CD4-positive, CD25-positive, alpha-beta regulatory T cell (primary cell): ENCODE measurements at regions not wholly inside any gene's neighbourhood (a gene's known extent, or its start where the extent isn't known, plus 50 kb on each side); places are given as distances from the start of the nearest gene placed in this dataset.
A peak's percentile ranks its signal among the peaks of the same experiment; 100 is the strongest.

Source experiments
- ATAC-seq, 2 donors: fragments of 150-1000 bp; cut with Tn5 transposase; one replicate each; pipeline ENCODE4 v1.10.0; 2021; ENCODE audit warnings: low read depth in 2 of 2, moderate number of reproducible peaks in 2 of 2, moderate library complexity in 1 of 2
- DNase-seq, 3 donors: peaks; one replicate each; pipeline versions ENCODE4 v3.0.0 to v3.0.0-alpha.2; 2012 to 2022; ENCODE audit warnings: mixed read lengths in 1 of 3
- H3K27ac ChIP-seq: one replicate; pipeline ENCODE4 v1.7.0; 2013; ENCODE audit warnings: mild to moderate bottlenecking, low read length; ENCODE audit not compliant: insufficient read depth, poor library complexity, severe bottlenecking
- H3K27me3 ChIP-seq: one replicate; pipeline ENCODE4 v1.7.0; 2013; ENCODE audit warnings: low read length; ENCODE audit not compliant: control insufficient read depth, insufficient read depth
- H3K36me3 ChIP-seq: one replicate; pipeline ENCODE4 v1.7.0; 2013; ENCODE audit warnings: mild to moderate bottlenecking, low read length, moderate library complexity; ENCODE audit not compliant: control insufficient read depth, insufficient read depth
- H3K4me1 ChIP-seq: 2 replicates; pipeline ENCODE4 v1.7.0; 2013; ENCODE audit warnings: mild to moderate bottlenecking, low read length; ENCODE audit not compliant: insufficient read depth, control insufficient read depth, poor library complexity, severe bottlenecking
- H3K4me3 ChIP-seq: one replicate; pipeline ENCODE4 v1.7.0; 2013; ENCODE audit warnings: low read depth, mild to moderate bottlenecking, low read length, moderate library complexity
- H3K9me3 ChIP-seq, 2 experiments: 1 replicate in 1 of 2; 2 replicates in 1 of 2; pipeline ENCODE4 v1.7.0; 2013; ENCODE audit warnings: low read length in 2 of 2, mild to moderate bottlenecking in 1 of 2, moderate library complexity in 1 of 2; ENCODE audit not compliant: control insufficient read depth in 2 of 2
- H3K27ac Mint-ChIP-seq, 3 donors: one replicate each; pipeline ENCODE4 v1.8.0; 2020 to 2022; ENCODE audit warnings: mild to moderate bottlenecking in 3 of 3, mixed read lengths in 3 of 3, moderate library complexity in 2 of 3
- H3K27me3 Mint-ChIP-seq: one replicate; pipeline ENCODE4 v1.8.0; 2022; ENCODE audit warnings: mild to moderate bottlenecking, mixed read lengths
- H3K36me3 Mint-ChIP-seq: one replicate; pipeline ENCODE4 v1.8.0; 2020; ENCODE audit warnings: mixed read lengths
- H3K4me1 Mint-ChIP-seq, 4 donors: one replicate each; pipeline ENCODE4 v1.8.0; 2020 to 2022; ENCODE audit warnings: mixed read lengths in 4 of 4, mild to moderate bottlenecking in 1 of 4
- H3K4me3 Mint-ChIP-seq, 4 donors: one replicate each; pipeline ENCODE4 v1.8.0; 2020 to 2022; ENCODE audit warnings: mild to moderate bottlenecking in 4 of 4, mixed read lengths in 4 of 4, moderate library complexity in 3 of 4
- H3K9me3 Mint-ChIP-seq, 7 donors: one replicate each; pipeline ENCODE4 v1.8.0; 2020 to 2022; ENCODE audit warnings: mixed read lengths in 7 of 7, mild to moderate bottlenecking in 3 of 7, moderate library complexity in 2 of 7

DNA sequence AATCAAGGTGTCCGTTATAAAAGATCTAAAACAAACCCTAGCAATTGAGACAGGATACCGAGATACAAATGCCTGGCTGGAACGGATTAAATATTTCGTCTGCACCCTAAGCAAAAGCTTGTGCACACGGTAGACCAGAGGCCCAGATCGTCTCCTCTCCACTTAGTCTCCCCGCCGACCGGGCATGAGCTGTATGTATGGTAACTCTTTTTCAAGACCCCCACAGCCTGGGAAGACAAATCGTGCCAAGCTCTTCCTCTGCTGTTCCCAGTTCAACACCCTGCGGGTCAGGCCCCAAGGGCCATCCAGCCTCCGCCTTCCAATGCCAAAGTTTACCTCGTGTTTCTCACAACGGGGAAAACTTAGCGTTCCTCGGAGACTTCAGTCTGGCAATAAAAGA, 285.7 kb upstream of the GALNT17 start:
- H3K4me1 ChIP-seq = no peaks in the 10 kb centered on the region
- no peak overlapping the region for H3K27ac ChIP-seq
- DNase-seq (no peak), ATAC-seq (no peak)
- H3K27ac Mint-ChIP-seq = no peak overlapping the region
- H3K9me3 ChIP-seq = peaks cover 0 to 11% of the 10 kb centered on the region in 2 experiments
- no peak overlapping the region for H3K4me3 Mint-ChIP-seq
- no peak overlapping the region for H3K4me3 ChIP-seq
- H3K36me3 ChIP-seq = no peaks in the 10 kb centered on the region
- peaks cover 0 to 31% (median 11%) of the 10 kb centered on the region in 7 donors for H3K9me3 Mint-ChIP-seq
- peaks cover 3% of the 10 kb centered on the region for H3K36me3 Mint-ChIP-seq
- H3K4me1 Mint-ChIP-seq = no peaks in the 10 kb centered on the region
- H3K27me3 Mint-ChIP-seq = no peaks in the 10 kb centered on the region
- no peaks in the 10 kb centered on the region for H3K27me3 ChIP-seq

DNA sequence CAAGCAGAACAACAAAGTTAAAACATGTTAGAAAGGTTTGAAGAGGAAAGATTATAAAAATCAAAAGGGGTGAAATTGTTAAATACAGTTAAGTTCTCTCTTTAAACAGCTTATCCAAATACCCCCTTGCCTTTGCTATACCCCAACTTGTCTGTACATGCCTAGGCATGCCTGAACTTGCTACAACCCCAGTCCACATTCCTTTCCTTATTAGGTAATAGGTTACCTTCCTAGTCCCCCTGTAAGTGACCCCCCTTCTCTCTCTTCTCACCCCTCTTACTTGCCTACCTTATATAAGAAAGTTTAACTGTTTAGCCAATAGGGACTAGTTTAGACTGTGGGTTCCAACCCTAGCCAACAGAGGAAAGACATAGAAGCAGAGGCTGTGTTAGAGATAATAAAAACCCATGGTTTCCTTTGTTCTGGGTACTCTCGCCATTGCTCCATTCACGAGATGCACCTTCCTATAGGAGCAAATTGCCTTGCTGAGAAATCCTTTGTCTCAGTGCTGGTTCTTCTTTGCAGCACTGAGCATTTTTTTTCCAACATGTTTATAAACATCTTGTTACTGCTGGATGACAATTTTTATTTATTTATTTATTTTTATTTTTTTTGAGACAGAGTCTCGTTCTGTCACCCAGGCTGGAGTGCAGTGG, 282.2 kb upstream of the GALNT17 start:
- no peak overlapping the region for H3K27ac Mint-ChIP-seq
- no peak for DNase-seq
- Histone ChIP-seq H3K9me3 (peaks cover 0 to 11% of the 10 kb centered on the region in 2 experiments), H3K4me3 (no peak overlapping the region), H3K4me1 (no peaks in the 10 kb centered on the region), H3K36me3 (no peaks in the 10 kb centered on the region), H3K27ac (no peak overlapping the region), H3K27me3 (no peaks in the 10 kb centered on the region)
- H3K4me3 Mint-ChIP-seq = no peak overlapping the region
- peaks cover 3% of the 10 kb centered on the region for H3K36me3 Mint-ChIP-seq
- H3K9me3 Mint-ChIP-seq = peaks cover 0 to 33% (median 13%) of the 10 kb centered on the region in 7 donors
- H3K4me1 Mint-ChIP-seq = no peaks in the 10 kb centered on the region
- ATAC-seq = no peak
- H3K27me3 Mint-ChIP-seq = no peaks in the 10 kb centered on the region

DNA sequence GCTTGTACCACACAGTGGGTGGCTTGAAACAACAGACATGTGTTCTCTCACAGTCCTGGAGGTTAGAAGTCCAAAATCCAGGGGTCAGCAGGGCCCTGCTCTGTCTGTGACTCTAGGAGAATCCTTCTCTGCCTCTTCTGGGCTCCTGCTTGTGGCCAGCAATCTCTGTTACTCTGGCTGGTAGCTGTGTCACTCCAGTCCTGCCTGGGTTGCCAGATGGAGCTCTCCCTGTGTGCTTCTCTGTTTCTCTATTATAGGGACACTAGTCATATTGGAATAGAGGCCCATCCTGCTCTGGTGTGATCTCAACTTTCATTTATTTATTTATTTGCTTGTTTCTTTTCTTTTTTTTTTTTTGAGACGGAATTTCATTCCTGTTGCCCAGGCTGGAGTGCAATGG, 276.6 kb upstream of the GALNT17 start:
- Histone ChIP-seq H3K4me3 (no peak overlapping the region), H3K36me3 (no peaks in the 10 kb centered on the region), H3K27ac (no peak overlapping the region), H3K9me3 (peaks cover 0 to 5% of the 10 kb centered on the region in 2 experiments), H3K4me1 (no peaks in the 10 kb centered on the region), H3K27me3 (no peaks in the 10 kb centered on the region)
- Mint-ChIP-seq H3K4me3 (no peak overlapping the region), H3K4me1 (no peaks in the 10 kb centered on the region), H3K9me3 (peaks cover 0 to 10% (median 3%) of the 10 kb centered on the region in 7 donors), H3K27me3 (no peaks in the 10 kb centered on the region), H3K27ac (no peak overlapping the region), H3K36me3 (no peaks in the 10 kb centered on the region)
- ATAC-seq (no peak), DNase-seq (no peak)

DNA sequence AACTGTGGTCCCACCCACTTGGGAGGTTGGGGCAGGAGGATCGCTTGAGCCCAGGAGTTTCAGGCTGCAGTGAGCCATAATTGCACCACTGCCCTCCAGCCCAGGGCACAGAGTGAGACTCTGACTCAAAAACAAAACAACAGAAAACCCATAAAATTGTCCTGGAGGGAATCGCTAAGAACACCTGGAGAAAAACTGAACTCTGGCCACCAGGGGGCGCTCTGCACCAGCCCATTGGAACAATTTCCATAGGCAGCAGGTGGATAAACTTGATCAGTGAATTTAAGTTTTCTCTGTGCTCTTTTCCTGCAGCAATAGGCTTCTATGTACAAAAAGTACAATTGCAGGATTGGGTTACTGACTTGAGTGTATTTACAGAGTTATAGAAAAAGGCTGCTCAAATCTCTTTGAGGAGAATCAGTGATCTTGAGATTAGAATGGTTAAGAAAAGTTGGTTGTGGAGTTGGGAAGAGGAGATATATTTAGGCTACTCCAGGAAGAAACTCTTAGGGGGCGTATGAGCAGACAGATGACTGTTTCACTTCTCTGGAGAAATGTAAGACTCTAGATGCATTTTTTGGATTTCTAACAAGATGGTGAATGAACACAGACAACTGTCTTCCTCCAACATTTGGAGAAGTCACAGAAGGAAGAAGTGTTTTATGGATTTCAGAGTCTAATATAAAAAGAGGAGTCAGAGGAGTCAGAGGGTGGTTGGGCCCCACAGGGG, 274.9 kb upstream of the GALNT17 start:
- Histone ChIP-seq H3K4me3 (no peak overlapping the region), H3K36me3 (no peaks in the 10 kb centered on the region), H3K27me3 (no peaks in the 10 kb centered on the region), H3K27ac (no peak overlapping the region), H3K4me1 (no peaks in the 10 kb centered on the region), H3K9me3 (no peaks in the 10 kb centered on the region)
- H3K27me3 Mint-ChIP-seq = no peaks in the 10 kb centered on the region
- DNase-seq (peak in 2 of 3 donors; percentile 1 to 34), ATAC-seq (no peak)
- H3K27ac Mint-ChIP-seq = no peak overlapping the region
- no peak overlapping the region for H3K4me3 Mint-ChIP-seq
- no peaks in the 10 kb centered on the region for H3K4me1 Mint-ChIP-seq
- H3K9me3 Mint-ChIP-seq = peaks cover 0 to 12% (median 3%) of the 10 kb centered on the region in 7 donors
- no peaks in the 10 kb centered on the region for H3K36me3 Mint-ChIP-seq

DNA sequence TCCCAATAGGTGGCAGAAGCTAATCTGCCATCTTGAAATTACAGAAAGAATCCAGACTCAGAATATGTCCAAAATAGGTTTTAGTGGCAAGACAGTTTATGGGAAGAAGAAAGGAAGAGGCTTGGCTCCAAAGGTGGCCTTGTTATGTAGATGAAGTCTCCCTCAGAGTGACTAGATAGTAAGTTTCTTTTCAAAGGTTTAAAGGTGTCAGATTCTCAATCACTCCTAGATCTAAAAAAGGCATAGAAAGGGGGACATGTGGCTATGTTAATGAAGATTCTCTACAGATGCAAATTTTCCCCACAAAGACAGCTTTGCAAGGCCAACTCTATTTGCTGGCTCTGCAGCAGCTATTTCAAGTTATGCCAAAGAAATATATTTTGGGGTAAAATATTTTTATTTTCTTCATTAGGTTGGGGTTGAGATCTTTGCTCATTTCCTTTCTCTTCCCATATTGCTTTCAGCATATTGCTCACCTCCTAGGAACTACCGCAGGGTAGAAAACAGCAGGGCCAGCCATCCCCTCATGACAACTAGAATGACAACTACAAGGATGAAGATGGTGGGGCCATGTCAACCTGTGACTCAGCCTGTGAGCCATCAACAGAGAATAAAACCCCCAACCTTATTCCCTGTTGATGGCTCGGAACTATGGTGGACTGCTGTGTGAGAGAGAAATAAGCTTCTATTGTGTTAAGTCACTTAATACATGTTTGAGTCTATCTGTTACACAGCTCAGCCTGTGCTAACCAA, 274.0 kb upstream of the GALNT17 start:
- H3K27ac ChIP-seq = no peak overlapping the region
- Mint-ChIP-seq H3K36me3 (no peaks in the 10 kb centered on the region), H3K4me3 (no peak overlapping the region), H3K27me3 (no peaks in the 10 kb centered on the region), H3K9me3 (peaks cover 0 to 14% (median 3%) of the 10 kb centered on the region in 7 donors), H3K4me1 (no peaks in the 10 kb centered on the region), H3K27ac (no peak overlapping the region)
- no peak for ATAC-seq
- no peaks in the 10 kb centered on the region for H3K4me1 ChIP-seq
- no peaks in the 10 kb centered on the region for H3K9me3 ChIP-seq
- DNase-seq = no peak
- H3K27me3 ChIP-seq = no peaks in the 10 kb centered on the region
- no peak overlapping the region for H3K4me3 ChIP-seq
- H3K36me3 ChIP-seq = no peaks in the 10 kb centered on the region

DNA sequence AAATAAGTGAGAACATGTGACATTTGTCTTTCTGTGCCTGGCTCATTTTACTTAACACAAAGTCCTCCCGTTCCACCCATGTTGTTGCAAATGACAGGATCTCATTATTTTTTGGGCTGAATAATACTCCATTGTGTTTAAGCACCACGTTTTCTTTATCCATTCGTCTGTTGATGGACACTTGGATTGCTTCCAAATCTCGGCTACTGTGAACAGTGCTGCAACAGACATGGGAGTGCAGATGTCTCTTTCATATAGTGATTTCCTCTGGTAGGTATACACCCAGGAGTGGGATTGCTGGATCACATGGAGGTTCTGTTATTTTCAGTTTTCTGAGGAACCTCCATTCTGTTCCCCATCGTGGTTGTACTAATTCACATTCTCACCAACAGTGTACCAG, 264.4 kb upstream of the GALNT17 start:
- Mint-ChIP-seq H3K27me3 (no peaks in the 10 kb centered on the region), H3K4me3 (no peak overlapping the region), H3K36me3 (no peaks in the 10 kb centered on the region), H3K9me3 (peaks cover 0 to 19% (median 8%) of the 10 kb centered on the region in 7 donors), H3K4me1 (no peaks in the 10 kb centered on the region), H3K27ac (no peak overlapping the region)
- DNase-seq (no peak), ATAC-seq (no peak)
- no peaks in the 10 kb centered on the region for H3K4me1 ChIP-seq
- H3K27ac ChIP-seq = no peak overlapping the region
- H3K4me3 ChIP-seq = no peak overlapping the region
- H3K27me3 ChIP-seq = no peaks in the 10 kb centered on the region
- H3K36me3 ChIP-seq = no peaks in the 10 kb centered on the region
- H3K9me3 ChIP-seq = peaks cover 0 to 4% of the 10 kb centered on the region in 2 experiments

DNA sequence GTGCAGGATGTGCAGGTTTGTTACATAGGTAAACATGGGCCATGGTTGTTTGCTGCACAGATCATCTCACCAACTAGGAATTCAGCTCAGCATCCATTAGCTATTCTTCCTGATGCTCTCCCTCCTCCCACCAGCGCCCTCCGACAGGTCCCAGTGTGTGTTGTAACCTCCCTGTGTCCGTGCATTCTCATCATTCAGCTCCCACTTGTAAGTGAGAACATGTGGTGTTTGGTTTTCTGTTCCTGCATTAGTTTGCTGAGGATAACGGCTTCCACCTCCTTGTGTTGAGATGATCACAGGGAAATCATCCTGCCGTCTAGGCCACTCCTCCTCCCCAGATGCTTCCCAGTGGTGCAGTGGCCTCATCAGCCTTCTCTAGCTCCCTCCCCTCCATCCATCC, 261.6 kb upstream of the GALNT17 start:
- H3K4me1 ChIP-seq = no peaks in the 10 kb centered on the region
- H3K27ac ChIP-seq = no peak overlapping the region
- ATAC-seq (no peak), DNase-seq (no peak)
- no peaks in the 10 kb centered on the region for H3K27me3 ChIP-seq
- Mint-ChIP-seq H3K36me3 (no peaks in the 10 kb centered on the region), H3K27me3 (no peaks in the 10 kb centered on the region), H3K9me3 (peaks cover 0 to 8% (median 5%) of the 10 kb centered on the region in 7 donors), H3K4me3 (no peak overlapping the region), H3K4me1 (no peaks in the 10 kb centered on the region), H3K27ac (peak overlapping the region in 1 of 3 donors; percentile 55)
- peaks cover 0 to 4% of the 10 kb centered on the region in 2 experiments for H3K9me3 ChIP-seq
- no peaks in the 10 kb centered on the region for H3K36me3 ChIP-seq
- no peak overlapping the region for H3K4me3 ChIP-seq
